CD4-positive, alpha-beta T cell (primary cell): ENCODE measurements at regions not wholly inside any gene's neighbourhood (a gene's known extent, or its start where the extent isn't known, plus 50 kb on each side); places are given as distances from the start of the nearest gene placed in this dataset.
"Not testable (repeated sequence)": the region's sequence is repeated elsewhere in the genome, so short reads cannot be mapped to it uniquely, and the experiment has no call there.

ENCODE experiments used
- ATAC-seq: fragments of 200-7000 bp; cut with Tn5 transposase; one replicate; pipeline ENCODE4 v1.10.0; 2022; ENCODE audit warnings: mild to moderate bottlenecking; ENCODE audit not compliant: poor library complexity
- CTCF ChIA-PET: fragments of 350-600 bp; sonication (Branson Sonifier 250); formaldehyde crosslinking; loops from one replicate; lab custom pipeline; 2021; ENCODE audit warnings: antibody characterized with exemption, inconsistent platforms; lab: Charles Lee
- POLR2A ChIA-PET: fragments of 350-600 bp; sonication (Branson Sonifier 250); formaldehyde crosslinking; loops from one replicate; lab custom pipeline; 2021; ENCODE audit warnings: antibody characterized with exemption, inconsistent platforms; lab: Charles Lee
- DNase-seq, 14 experiments: peaks; one replicate each; pipeline ENCODE4 v3.0.0-alpha.2; 2013 to 2020; ENCODE audit warnings: mixed read lengths in 2 of 14
- H3K27ac ChIP-seq, 2 donors: one replicate each; pipeline versions ENCODE4 v1.5.1 to v1.7.0; 2013; ENCODE audit warnings: low read length in 2 of 2, low read depth in 1 of 2, mild to moderate bottlenecking in 1 of 2
- H3K27me3 ChIP-seq, 2 experiments: 1 replicate in 1 of 2; 2 replicates in 1 of 2; pipeline versions ENCODE4 v1.6.1 to v1.7.0; 2013; ENCODE audit warnings: low read length in 2 of 2, control low read depth in 1 of 2, mild to moderate bottlenecking in 1 of 2, moderate library complexity in 1 of 2; ENCODE audit not compliant: insufficient read depth in 2 of 2, control insufficient read depth in 1 of 2
- H3K36me3 ChIP-seq: one replicate; pipeline ENCODE4 v1.6.1; 2013; ENCODE audit warnings: low read length, control low read depth; ENCODE audit not compliant: insufficient read depth
- H3K4me1 ChIP-seq: one replicate; pipeline ENCODE4 v1.6.1; 2013; ENCODE audit warnings: low read length, control low read depth; ENCODE audit not compliant: insufficient read depth
- H3K4me3 ChIP-seq: one replicate; pipeline ENCODE4 v1.5.1; 2013; ENCODE audit warnings: mild to moderate bottlenecking, low read length, moderate library complexity
- H3K9me3 ChIP-seq, 2 experiments: 1 replicate in 1 of 2; 2 replicates in 1 of 2; pipeline versions ENCODE4 v1.6.1 to v1.7.0; 2013; ENCODE audit warnings: low read length in 2 of 2, mild to moderate bottlenecking in 2 of 2, control low read depth in 1 of 2, moderate library complexity in 1 of 2; ENCODE audit not compliant: control insufficient read depth in 1 of 2, insufficient read depth in 1 of 2
- H3K27ac Mint-ChIP-seq: one replicate; pipeline ENCODE4 v1.8.0; 2020; ENCODE audit warnings: mixed read lengths
- H3K27me3 Mint-ChIP-seq: one replicate; pipeline ENCODE4 v1.8.0; 2021; ENCODE audit warnings: mixed read lengths
- H3K36me3 Mint-ChIP-seq: one replicate; pipeline ENCODE4 v1.8.0; 2021; ENCODE audit warnings: low read depth, mixed read lengths
- H3K4me1 Mint-ChIP-seq: one replicate; pipeline ENCODE4 v1.8.0; 2021; ENCODE audit warnings: low read depth, mixed read lengths
- H3K4me3 Mint-ChIP-seq: one replicate; pipeline ENCODE4 v1.8.0; 2020; ENCODE audit warnings: mild to moderate bottlenecking, mixed read lengths
- H3K9me3 Mint-ChIP-seq: one replicate; pipeline ENCODE4 v1.8.0; 2020; ENCODE audit warnings: mixed read lengths
- CTCF ChIP-seq: fragments of 200-600 bp; IDR thresholded peaks from one replicate; pipeline ENCODE4 v1.8.0; 2022; ENCODE audit warnings: antibody characterized with exemption, mild to moderate bottlenecking
- intact Hi-C, 2 experiments: fragments of 100-400 bp; cut with DNase I in 1 of 2; cut with micrococcal nuclease in 1 of 2; formaldehyde crosslinking; loops; one replicate each; pipeline versions ENCODE4 v1.15.1 to v1.9.0; 2023 to 2025; cut with DNase I, micrococcal nuclease

GRCh38 chr1:191788551-191788950, 369.7 kb upstream of the RGS18 start:
- Histone ChIP-seq H3K27me3 (no peaks in the 10 kb centered on the region), H3K4me1 (no peaks in the 10 kb centered on the region), H3K27ac (no peak overlapping the region), H3K4me3 (no peak overlapping the region), H3K9me3 (no peaks in the 10 kb centered on the region), H3K36me3 (no peaks in the 10 kb centered on the region)
- CTCF ChIA-PET = interaction anchor here (1.0 kb wide), 1 partner anchor 13 kb away, joined by 3 read pairs; no protein-coding TSS in a partner anchor
- TF ChIP-seq CTCF = no peak
- Mint-ChIP-seq H3K36me3 (no peaks in the 10 kb centered on the region), H3K4me3 (no peak overlapping the region), H3K4me1 (no peaks in the 10 kb centered on the region), H3K27me3 (no peaks in the 10 kb centered on the region), H3K9me3 (peaks cover 5% of the 10 kb centered on the region), H3K27ac (no peak overlapping the region)
- intact Hi-C loops = no loop called here
- DNase-seq = no peak
- POLR2A ChIA-PET = no interaction called here
- ATAC-seq = no peak

DNA sequence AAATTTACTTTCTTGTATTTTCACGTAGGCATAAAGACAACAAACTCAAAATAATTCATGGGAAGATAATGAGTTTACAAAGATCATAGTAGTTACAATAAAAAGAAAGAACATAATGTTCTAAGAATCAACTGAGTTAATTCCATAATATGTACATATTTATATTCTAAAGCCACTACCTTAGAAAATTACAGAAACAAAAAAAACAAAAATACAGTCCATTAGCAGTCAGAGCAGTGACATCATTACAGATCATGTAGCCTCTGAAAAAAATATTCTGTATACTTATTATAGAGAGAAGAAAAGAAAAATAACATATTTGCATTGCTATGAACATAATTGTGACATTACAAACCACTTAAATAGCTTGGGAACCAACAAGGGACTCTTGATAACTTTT, 360.1 kb upstream of the RGS18 start:
- Histone ChIP-seq H3K9me3 (peaks cover 0 to 6% of the 10 kb centered on the region in 2 experiments), H3K4me1 (no peaks in the 10 kb centered on the region), H3K36me3 (no peaks in the 10 kb centered on the region), H3K27ac (no peak overlapping the region), H3K27me3 (no peaks in the 10 kb centered on the region), H3K4me3 (no peak overlapping the region)
- Mint-ChIP-seq H3K9me3 (peaks cover 2% of the 10 kb centered on the region), H3K4me1 (no peaks in the 10 kb centered on the region), H3K27ac (no peak overlapping the region), H3K4me3 (no peak overlapping the region), H3K27me3 (no peaks in the 10 kb centered on the region), H3K36me3 (no peaks in the 10 kb centered on the region)
- POLR2A ChIA-PET = no interaction called here
- DNase-seq = no peak
- intact Hi-C loops = no loop called here
- no peak for TF ChIP-seq CTCF
- no peak for ATAC-seq
- CTCF ChIA-PET = no interaction called here

DNA sequence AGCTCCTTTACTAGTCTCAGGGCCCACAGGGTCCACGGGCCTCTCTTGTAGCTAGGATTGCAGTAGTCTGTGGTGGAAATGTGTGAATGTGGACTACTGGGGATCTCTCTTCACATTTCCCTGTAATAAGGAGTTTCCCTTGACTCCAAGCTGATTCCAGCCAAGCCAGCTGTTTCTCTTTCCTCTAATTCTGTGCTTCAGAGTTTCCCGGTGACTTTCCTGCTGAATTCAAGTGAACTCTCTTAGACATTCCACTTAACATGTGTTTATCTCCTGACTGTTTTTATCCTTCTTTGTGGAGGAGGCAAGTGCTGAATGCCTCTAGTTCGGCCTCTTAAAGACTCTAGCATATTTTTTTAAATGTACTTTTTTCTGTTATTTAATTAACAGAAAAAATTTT, 354.0 kb upstream of the RGS18 start:
- no peak overlapping the region for H3K27ac Mint-ChIP-seq
- H3K4me1 ChIP-seq = no peaks in the 10 kb centered on the region
- intact Hi-C loops = no loop called here
- no peak for TF ChIP-seq CTCF
- H3K4me1 Mint-ChIP-seq = no peaks in the 10 kb centered on the region
- H3K27ac ChIP-seq = no peak overlapping the region
- ChIA-PET POLR2A (no interaction called here), CTCF (no interaction called here)
- H3K27me3 Mint-ChIP-seq = no peaks in the 10 kb centered on the region
- peaks cover 5% of the 10 kb centered on the region for H3K9me3 Mint-ChIP-seq
- H3K9me3 ChIP-seq = no peaks in the 10 kb centered on the region
- H3K27me3 ChIP-seq = no peaks in the 10 kb centered on the region
- H3K36me3 Mint-ChIP-seq = no peaks in the 10 kb centered on the region
- no peak overlapping the region for H3K4me3 ChIP-seq
- DNase-seq (no peak), ATAC-seq (no peak)
- no peaks in the 10 kb centered on the region for H3K36me3 ChIP-seq
- H3K4me3 Mint-ChIP-seq = no peak overlapping the region

DNA sequence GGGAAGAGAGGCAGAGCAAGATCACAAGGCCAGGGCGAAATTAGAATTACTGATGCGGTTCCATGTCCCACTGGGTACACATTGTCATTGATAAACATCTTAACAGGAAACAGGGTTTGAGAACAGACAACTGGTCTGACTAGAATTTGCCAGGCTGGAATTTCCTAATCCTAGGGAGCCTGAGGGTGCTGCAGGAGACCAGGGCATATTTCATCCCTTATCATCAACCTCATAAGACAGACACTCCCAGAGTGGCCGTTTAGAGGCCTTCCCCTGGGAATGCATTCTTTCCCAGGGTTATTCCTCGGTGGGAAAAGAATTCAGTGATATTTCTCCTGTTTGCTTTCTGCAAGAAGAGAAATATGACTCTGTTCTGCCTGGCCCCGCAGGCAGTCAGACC, 344.7 kb upstream of the RGS18 start:
- H3K27ac Mint-ChIP-seq, H3K4me3 Mint-ChIP-seq, POLR2A ChIA-PET, H3K9me3 ChIP-seq, H3K4me1 Mint-ChIP-seq, CTCF ChIA-PET, H3K27me3 Mint-ChIP-seq, H3K4me3 ChIP-seq, H3K36me3 ChIP-seq, intact Hi-C loops, H3K4me1 ChIP-seq, DNase-seq, H3K27me3 ChIP-seq, ATAC-seq, H3K36me3 Mint-ChIP-seq, H3K27ac ChIP-seq: not testable (repeated sequence)
- peaks cover 11% of the 10 kb centered on the region for H3K9me3 Mint-ChIP-seq
